K562 (cell line): ENCODE measurements at regions not wholly inside any gene's neighbourhood (a gene's known extent, or its start where the extent isn't known, plus 50 kb on each side); places are given as distances from the start of the nearest gene placed in this dataset.

Experiments used
- ATAC-seq: fragments of 200-7000 bp; cut with Tn5 transposase; 3 replicates; pipeline ENCODE4 v1.9.1; 2020; ENCODE audit warnings: moderate library complexity
- BruUV-seq: library from RNA; stranded (reverse); fragments of 400-500 nt; replicated peaks from 2 replicates; lab custom pipeline; 2021; lab: Mats Ljungman, UMichigan
- CTCF ChIA-PET: fragments of 300-600 bp; formaldehyde crosslinking; extraction: SDS; loops from one replicate; lab custom pipeline; 2021; ENCODE audit warnings: low intra/inter-chr PET ratio; lab: Yijun Ruan, JAX
- POLR2A ChIA-PET: fragments of 300-600, 350-650 bp; sonication (Branson Sonifier 250); formaldehyde crosslinking; extraction: SDS; loops from one replicate; lab custom pipeline; 2021; ENCODE audit warnings: antibody characterized with exemption, inconsistent platforms; lab: Yijun Ruan, JAX
- DNase-seq, 4 experiments: peaks; one replicate each; pipeline versions ENCODE4 v3.0.0 to v3.0.0-alpha.2; 2011 to 2018; ENCODE audit warnings: low spot score in 3 of 4, mixed read lengths in 3 of 4; ENCODE audit errors: extremely low read depth in 1 of 4
- FAIRE-seq: peaks from 2 replicates; lab custom pipeline; 2011; peaks lifted over from hg19 to GRCh38; lab: Jason Lieb, UNC
- H2AFZ ChIP-seq: 2 replicates; pipeline ENCODE4 v1.6.0; 2011; ENCODE audit warnings: low read depth, low read length, control low read depth, inconsistent platforms
- H3K27ac ChIP-seq: fragments of 200-600 bp; 3 replicates; pipeline ENCODE4 v1.8.0; 2011; ENCODE audit warnings: low read depth, mild to moderate bottlenecking, control low read depth, inconsistent platforms, low read length, moderate library complexity, mixed read lengths; ENCODE audit errors: extremely low read depth
- H3K27me3 ChIP-seq, 2 experiments: fragments of 300-600 bp in 1 of 2; 2 replicates in 1 of 2; 3 replicates in 1 of 2; pipeline versions ENCODE4 v1.6.0 to v1.8.0; 2011; ENCODE audit warnings: inconsistent platforms in 2 of 2, low read length in 2 of 2, mild to moderate bottlenecking in 1 of 2, mixed read lengths in 1 of 2, moderate library complexity in 1 of 2; ENCODE audit not compliant: control insufficient read depth in 2 of 2, insufficient read depth in 2 of 2
- H3K36me3 ChIP-seq: fragments of 300-600 bp; 3 replicates; pipeline ENCODE4 v1.8.0; 2011; ENCODE audit warnings: mild to moderate bottlenecking, low read length, inconsistent platforms; ENCODE audit not compliant: control insufficient read depth, insufficient read depth
- H3K4me1 ChIP-seq, 2 experiments: fragments of 200-600 bp in 1 of 2; replicated peaks in 1 of 2; 2 replicates in 1 of 2; 3 replicates in 1 of 2; pipeline versions ENCODE4 v1.5.1 to v1.8.0; 2011; ENCODE audit warnings: inconsistent platforms in 2 of 2, low read length in 2 of 2, mild to moderate bottlenecking in 1 of 2, mixed read lengths in 1 of 2, moderate library complexity in 1 of 2; ENCODE audit not compliant: control insufficient read depth in 2 of 2, insufficient read depth in 2 of 2
- H3K4me2 ChIP-seq: 2 replicates; pipeline ENCODE4 v1.6.1; 2011; ENCODE audit warnings: low read length, control low read depth, inconsistent platforms, mixed read lengths; ENCODE audit not compliant: insufficient read depth
- H3K4me3 ChIP-seq: fragments of 200-600 bp; sonication (generic), shearing (Covaris generic); 2 replicates; pipeline ENCODE4 v1.5.1; 2016; ENCODE audit warnings: control low read depth, inconsistent platforms
- H3K79me2 ChIP-seq: fragments of 200-600 bp; 3 replicates; pipeline ENCODE4 v1.8.0; 2011; ENCODE audit warnings: low read length, inconsistent platforms; ENCODE audit not compliant: control insufficient read depth, insufficient read depth
- H3K9ac ChIP-seq, 2 experiments: 2 replicates each; pipeline versions ENCODE4 v1.6.0 to v1.6.1; 2011; ENCODE audit warnings: low read depth in 2 of 2, low read length in 2 of 2, control low read depth in 1 of 2, inconsistent platforms in 1 of 2, mild to moderate bottlenecking in 1 of 2, mixed read lengths in 1 of 2; ENCODE audit not compliant: insufficient read depth in 1 of 2
- H3K9me1 ChIP-seq: one replicate; pipeline ENCODE4 v1.6.0; 2011; ENCODE audit warnings: inconsistent platforms, mild to moderate bottlenecking, low read length, moderate library complexity; ENCODE audit not compliant: control insufficient read depth, insufficient read depth
- H3K9me3 ChIP-seq: replicated peaks from 2 replicates; pipeline ENCODE4 v1.5.1; 2011; ENCODE audit warnings: low read depth, low read length, inconsistent platforms; ENCODE audit not compliant: control insufficient read depth, insufficient read depth
- H4K20me1 ChIP-seq: replicated peaks from 2 replicates; pipeline ENCODE4 v1.6.1; 2011; ENCODE audit warnings: low read length, inconsistent platforms, mixed read lengths; ENCODE audit not compliant: control insufficient read depth, insufficient read depth
- E2F1 ChIP-seq: sonication (generic); formaldehyde crosslinking; IDR thresholded peaks from 2 replicates; pipeline ENCODE4 v1.8.1; 2023; ENCODE audit warnings: mild to moderate bottlenecking, missing genetic modification reagents, moderate library complexity
- FIP1L1 ChIP-seq: fragments of 200-400 bp; formaldehyde crosslinking; IDR thresholded peaks from 2 replicates; pipeline ENCODE4 v1.6.1; 2018; ENCODE audit warnings: mild to moderate bottlenecking, low read depth, low read length; ENCODE audit not compliant: poor library complexity, severe bottlenecking
- MED1 ChIP-seq: sonication (generic); formaldehyde crosslinking; IDR thresholded peaks from 2 replicates; pipeline ENCODE4 v1.8.1; 2023; ENCODE audit warnings: missing genetic modification reagents, borderline replicate concordance
- NBN ChIP-seq: fragments of 450-650 bp; IDR thresholded peaks from 2 replicates; pipeline ENCODE4 v1.6.1; 2016; ENCODE audit warnings: low read depth, mild to moderate bottlenecking
- POLR3G ChIP-seq: IDR thresholded peaks from 2 replicates; pipeline ENCODE4 v1.6.1; 2011; ENCODE audit not compliant: insufficient read length, insufficient replicate concordance; ENCODE audit errors: extremely low read depth
- RBM25 ChIP-seq: fragments of 200-400 bp; formaldehyde crosslinking; IDR thresholded peaks from 2 replicates; pipeline ENCODE4 v1.6.1; 2018; ENCODE audit warnings: low read length, low read depth, moderate library complexity; ENCODE audit not compliant: severe bottlenecking
- THRB ChIP-seq: fragments of 450-650 bp; formaldehyde crosslinking; conservative IDR thresholded peaks from 2 replicates; pipeline ENCODE4 v1.4.0; 2022; ENCODE audit warnings: mild to moderate bottlenecking, missing genetic modification characterization
- ZSCAN32 ChIP-seq: fragments of 450-650 bp; formaldehyde crosslinking; IDR thresholded peaks from 2 replicates; pipeline ENCODE4 v1.4.0; 2020; ENCODE audit warnings: mild to moderate bottlenecking, moderate library complexity
- WGBS: fragments of 100-300 bp; shearing (Covaris generic); methylation state at CpG from one replicate; pipeline ENCODE4 v1.1.6; 2016; ENCODE audit warnings: low coverage, mixed read lengths; ENCODE audit not compliant: insufficient coverage; ENCODE audit errors: missing lambda C conversion rate; 5-methylcytosine and 5-hydroxymethylcytosine counted together
- in situ Hi-C: fragments of 300-500 bp; cut with MboI; formaldehyde crosslinking; loops from 4 replicates; pipeline ENCODE4 v1.15.0; 2018; ENCODE audit warnings: inconsistent platforms, mixed read lengths
- intact Hi-C: fragments of 100-400 bp; cut with micrococcal nuclease; formaldehyde crosslinking; loops from 2 replicates; pipeline ENCODE4 v1.14.2; 2022

GRCh38 chr1:47690341-47691250, 252.8 kb downstream of the FOXD2 start:
- H4K20me1 ChIP-seq: peaks cover 5% of the 10 kb centered on the region; the same call in 1 of the 2 replicates
- H2AFZ ChIP-seq: no peak overlapping the region
- no TSS peak for BruUV-seq
- ChIA-PET POLR2A (no interaction called here), CTCF (no interaction called here)
- no peaks in the 10 kb centered on the region for H3K9me1 ChIP-seq
- H3K4me2 ChIP-seq: no peak overlapping the region
- H3K79me2 ChIP-seq: no peaks in the 10 kb centered on the region
- in situ Hi-C loops: no loop called here
- H3K9me3 ChIP-seq: no peaks in the 10 kb centered on the region
- FAIRE-seq: no peak
- no peak for ATAC-seq
- no peaks in the 10 kb centered on the region for H3K36me3 ChIP-seq
- no peak overlapping the region for H3K9ac ChIP-seq
- under 1% methylated on average over 15 of the region's 15 CpGs for WGBS
- intact Hi-C loops: no loop called here
- H3K27me3 ChIP-seq: peaks cover 31 to 56% of the 10 kb centered on the region in 2 experiments
- no peak overlapping the region for H3K4me3 ChIP-seq
- no peak for TF ChIP-seq E2F1 (CRISPR knock-in tag)
- TF ChIP-seq MED1: no peak
- no peak for TF ChIP-seq THRB
- TF ChIP-seq RBM25: no peak
- TF ChIP-seq NBN: no peak
- no peak for TF ChIP-seq POLR3G
- no peak for TF ChIP-seq FIP1L1
- no peak for TF ChIP-seq ZSCAN32 (CRISPR knock-in tag)
- H3K27ac ChIP-seq: no peak overlapping the region
- DNase-seq: no peak
- H3K4me1 ChIP-seq: peaks cover 0 to 3% of the 10 kb centered on the region in 2 experiments; a peak in 1 of 5 replicates
